ENCODE measurements at regions not wholly inside any gene's neighbourhood (a gene's known extent, or its start where the extent isn't known, plus 50 kb on each side); places are given as distances from the start of the nearest gene placed in this dataset.

- TF ChIP-seq EP300 (IDR thresholded peaks at IDR 0.05), result no peak
- TF ChIP-seq, protein P1, sequence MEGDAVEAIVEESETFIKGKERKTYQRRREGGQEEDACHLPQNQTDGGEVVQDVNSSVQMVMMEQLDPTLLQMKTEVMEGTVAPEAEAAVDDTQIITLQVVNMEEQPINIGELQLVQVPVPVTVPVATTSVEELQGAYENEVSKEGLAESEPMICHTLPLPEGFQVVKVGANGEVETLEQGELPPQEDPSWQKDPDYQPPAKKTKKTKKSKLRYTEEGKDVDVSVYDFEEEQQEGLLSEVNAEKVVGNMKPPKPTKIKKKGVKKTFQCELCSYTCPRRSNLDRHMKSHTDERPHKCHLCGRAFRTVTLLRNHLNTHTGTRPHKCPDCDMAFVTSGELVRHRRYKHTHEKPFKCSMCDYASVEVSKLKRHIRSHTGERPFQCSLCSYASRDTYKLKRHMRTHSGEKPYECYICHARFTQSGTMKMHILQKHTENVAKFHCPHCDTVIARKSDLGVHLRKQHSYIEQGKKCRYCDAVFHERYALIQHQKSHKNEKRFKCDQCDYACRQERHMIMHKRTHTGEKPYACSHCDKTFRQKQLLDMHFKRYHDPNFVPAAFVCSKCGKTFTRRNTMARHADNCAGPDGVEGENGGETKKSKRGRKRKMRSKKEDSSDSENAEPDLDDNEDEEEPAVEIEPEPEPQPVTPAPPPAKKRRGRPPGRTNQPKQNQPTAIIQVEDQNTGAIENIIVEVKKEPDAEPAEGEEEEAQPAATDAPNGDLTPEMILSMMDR (IDR thresholded peaks at IDR 0.05), result no peak
- no peak for TF ChIP-seq POLR2AphosphoS5 (IDR thresholded peaks at IDR 0.05)
- TF ChIP-seq POLR2A (IDR thresholded peaks at IDR 0.05), result no peak
- Histone ChIP-seq H3K4me3 (no peak overlapping the region), H3K36me3 (no peaks in the 10 kb centered on the region), H3K9me3 (no peaks in the 10 kb centered on the region), H3K27ac (no peak overlapping the region), H3K27me3 (no peaks in the 10 kb centered on the region), H3K4me1 (no peaks in the 10 kb centered on the region)
- DNase-seq, result no peak
- WGBS, 5 donors, result 3 to 5% (median 4%) methylated on average over 1 of the region's 1 CpG
- intact Hi-C loops (cut with DNase I; ENCODE audit: low total_unique reads), result no loop called here
Measured at GRCh38 chr11:36899800-36900199, 301.8 kb upstream of the RAG2 start.

DNA sequence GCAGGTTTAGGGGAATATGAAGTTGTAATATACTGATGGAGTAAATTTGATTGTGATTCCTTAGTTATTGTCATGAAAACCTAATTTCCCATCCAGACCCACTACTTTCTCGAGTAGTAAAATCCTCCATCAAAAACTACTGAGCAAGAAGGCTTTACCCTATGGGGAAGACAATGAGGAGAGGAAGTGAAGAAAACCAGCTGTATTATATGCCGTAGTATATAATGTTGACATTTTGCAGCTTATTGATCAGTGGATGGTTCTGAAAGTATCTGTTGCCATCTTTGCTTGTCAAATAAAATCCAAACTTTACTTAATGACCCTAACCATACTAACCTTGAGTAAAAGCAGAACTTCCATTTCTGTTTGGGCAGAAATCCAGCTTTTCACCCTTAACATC, 292.8 kb upstream of the RAG2 start:
- no peak for DNase-seq
- no peaks in the 10 kb centered on the region for H3K4me1 ChIP-seq
- H3K9me3 ChIP-seq, result no peaks in the 10 kb centered on the region
- TF ChIP-seq POLR2A (IDR thresholded peaks at IDR 0.05) (no peak), POLR2AphosphoS5 (IDR thresholded peaks at IDR 0.05) (no peak), EP300 (IDR thresholded peaks at IDR 0.05) (no peak)
- TF ChIP-seq, protein P1 (IDR thresholded peaks at IDR 0.05), result no peak
- no peaks in the 10 kb centered on the region for H3K27me3 ChIP-seq
- intact Hi-C loops (cut with DNase I; ENCODE audit: low total_unique reads), result no loop called here
- no peak overlapping the region for H3K4me3 ChIP-seq
- 36 to 75% (median 49%) methylated on average over 2 of the region's 2 CpGs for WGBS, 5 donors
- H3K36me3 ChIP-seq, result no peaks in the 10 kb centered on the region
- no peak overlapping the region for H3K27ac ChIP-seq

DNA sequence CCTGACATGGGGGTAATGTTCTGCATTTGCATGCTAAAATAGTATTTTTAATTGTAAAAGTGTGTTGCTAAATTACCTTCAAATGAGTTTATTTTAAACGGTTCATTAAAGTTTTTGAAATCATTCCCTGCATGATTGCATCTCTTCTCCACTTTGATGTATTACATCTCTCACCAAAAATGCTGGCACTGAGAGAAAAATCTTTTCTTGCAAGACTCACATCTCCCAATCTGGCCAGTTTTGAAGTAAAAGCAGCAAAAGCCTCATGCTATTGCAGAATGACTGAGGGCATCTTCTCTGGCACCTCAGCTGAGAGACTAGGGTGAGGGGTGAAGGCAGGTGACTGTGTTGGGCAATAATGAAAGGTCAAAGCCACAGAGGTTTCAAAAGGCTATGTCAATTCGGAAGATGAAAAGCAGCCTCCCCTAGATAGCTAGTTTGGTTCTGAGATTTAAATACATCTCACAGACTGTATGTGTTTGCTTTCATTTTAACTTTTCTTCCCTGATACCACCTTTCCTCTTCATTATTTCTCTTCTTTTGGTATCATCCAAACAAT, 292.2 kb upstream of the RAG2 start:
- no peaks in the 10 kb centered on the region for H3K4me1 ChIP-seq
- H3K27me3 ChIP-seq, result no peaks in the 10 kb centered on the region
- H3K36me3 ChIP-seq, result no peaks in the 10 kb centered on the region
- DNase-seq, result no peak
- H3K27ac ChIP-seq, result no peak overlapping the region
- no peak for TF ChIP-seq EP300 (IDR thresholded peaks at IDR 0.05)
- TF ChIP-seq, protein P1 (IDR thresholded peaks at IDR 0.05), result no peak
- TF ChIP-seq POLR2A (IDR thresholded peaks at IDR 0.05), result no peak
- TF ChIP-seq POLR2AphosphoS5 (IDR thresholded peaks at IDR 0.05), result no peak
- intact Hi-C loops (cut with DNase I; ENCODE audit: low total_unique reads), result no loop called here
- WGBS, 5 donors, result 63 to 72% (median 66%) methylated on average over 2 of the region's 2 CpGs
- H3K4me3 ChIP-seq, result no peak overlapping the region
- no peaks in the 10 kb centered on the region for H3K9me3 ChIP-seq

GRCh38 chr11:36885154-36885553, 287.1 kb upstream of the RAG2 start:
- intact Hi-C loops (cut with DNase I; ENCODE audit: low total_unique reads), result no loop called here
- H3K36me3 ChIP-seq, result no peaks in the 10 kb centered on the region
- 85 to 95% (median 92%) methylated on average over 3 of the region's 3 CpGs for WGBS, 5 donors
- H3K27ac ChIP-seq, result no peak overlapping the region
- H3K4me3 ChIP-seq, result no peak overlapping the region
- H3K4me1 ChIP-seq, result no peaks in the 10 kb centered on the region
- no peak for DNase-seq
- no peaks in the 10 kb centered on the region for H3K27me3 ChIP-seq
- no peaks in the 10 kb centered on the region for H3K9me3 ChIP-seq
- TF ChIP-seq EP300 (IDR thresholded peaks at IDR 0.05), result no peak
- TF ChIP-seq, protein P1 (IDR thresholded peaks at IDR 0.05), result no peak
- no peak for TF ChIP-seq POLR2AphosphoS5 (IDR thresholded peaks at IDR 0.05)
- TF ChIP-seq POLR2A (IDR thresholded peaks at IDR 0.05), result no peak

Data from stomach (tissue), 8 donors.